HEK293 (cell line): ENCODE measurements at regions not wholly inside any gene's neighbourhood (a gene's known extent, or its start where the extent isn't known, plus 50 kb on each side); places are given as distances from the start of the nearest gene placed in this dataset.
A peak's percentile ranks its signal among the peaks of the same experiment; 100 is the strongest.

Experiments used
- CTCF ChIA-PET: fragments of 350-600 bp; formaldehyde crosslinking; extraction: SDS; loops from one replicate; lab custom pipeline; 2021; ENCODE audit warnings: antibody characterized with exemption; lab: Yijun Ruan, JAX
- POLR2A ChIA-PET: fragments of 300-600 bp; formaldehyde crosslinking; extraction: SDS; loops from one replicate; lab custom pipeline; 2020; ENCODE audit warnings: antibody characterized with exemption, inconsistent platforms; lab: Yijun Ruan, JAX
- H3K27ac ChIP-seq: fragments of 200-500 bp; sonication (Bioruptor generic); 2 replicates; pipeline ENCODE4 v1.5.1; 2014; ENCODE audit warnings: low read depth, low read length, control low read depth, inconsistent platforms; ENCODE audit errors: extremely low read depth
- H3K36me3 ChIP-seq, 2 experiments: fragments of 200-500 bp in 1 of 2; sonication (Bioruptor generic) in 1 of 2; 1 replicate in 1 of 2; 2 replicates in 1 of 2; pipeline ENCODE4 v1.5.1; 2014 to 2017; ENCODE audit warnings: inconsistent platforms in 2 of 2, low read length in 2 of 2; ENCODE audit not compliant: control insufficient read depth in 2 of 2, insufficient read depth in 1 of 2
- H3K4me1 ChIP-seq: fragments of 200-500 bp; sonication (Bioruptor generic); 2 replicates; pipeline ENCODE4 v1.5.1; 2014; ENCODE audit warnings: mild to moderate bottlenecking, low read length, inconsistent platforms; ENCODE audit not compliant: control insufficient read depth, insufficient read depth
- H3K4me3 ChIP-seq: 2 replicates; pipeline ENCODE4 v1.5.1; 2011; ENCODE audit warnings: low read depth, mild to moderate bottlenecking, control low read depth, low read length, moderate library complexity
- H3K9me3 ChIP-seq: fragments of 200-500 bp; sonication (Bioruptor generic); 2 replicates; pipeline ENCODE4 v1.5.1; 2014; ENCODE audit warnings: low read depth, low read length, inconsistent platforms; ENCODE audit not compliant: control insufficient read depth, insufficient read depth
- EGR2 ChIP-seq: fragments of 450-650 bp; formaldehyde crosslinking; IDR thresholded peaks from 2 replicates; pipeline ENCODE4 v1.5.1; 2016; ENCODE audit warnings: low read depth, missing biosample characterization, missing genetic modification characterization
- KLF1 ChIP-seq: fragments of 450-650 bp; formaldehyde crosslinking; IDR thresholded peaks from 2 replicates; pipeline ENCODE4 v1.5.1; 2016; ENCODE audit warnings: missing biosample characterization, missing genetic modification characterization
- MZF1 ChIP-seq: fragments of 450-650 bp; formaldehyde crosslinking; IDR thresholded peaks from 2 replicates; pipeline ENCODE4 v1.5.1; 2017; ENCODE audit warnings: missing biosample characterization, missing genetic modification characterization, borderline replicate concordance
- PRDM1 ChIP-seq: fragments of 450-650 bp; formaldehyde crosslinking; IDR thresholded peaks from 2 replicates; pipeline ENCODE4; 2016; ENCODE audit warnings: missing biosample characterization, missing genetic modification characterization
- SP7 ChIP-seq: fragments of 450-650 bp; formaldehyde crosslinking; IDR thresholded peaks from 2 replicates; pipeline ENCODE4 v1.5.1; 2016; ENCODE audit warnings: missing biosample characterization, missing genetic modification characterization
- ZFHX2 ChIP-seq: fragments of 450-650 bp; formaldehyde crosslinking; conservative IDR thresholded peaks from 2 replicates; pipeline ENCODE4 v1.5.1; 2016; ENCODE audit warnings: missing biosample characterization, missing genetic modification characterization
- ZFP69B ChIP-seq: fragments of 450-650 bp; formaldehyde crosslinking; IDR thresholded peaks from 2 replicates; pipeline ENCODE4 v1.5.1; 2016; ENCODE audit warnings: missing biosample characterization, missing genetic modification characterization
- ZNF10 ChIP-seq: fragments of 450-650 bp; formaldehyde crosslinking; IDR thresholded peaks from 2 replicates; pipeline ENCODE4 v1.5.1; 2017; ENCODE audit warnings: missing biosample characterization, missing genetic modification characterization
- ZNF140 ChIP-seq: fragments of 450-650 bp; formaldehyde crosslinking; IDR thresholded peaks from 2 replicates; pipeline ENCODE4 v1.5.1; 2016; ENCODE audit warnings: missing biosample characterization, missing genetic modification characterization
- ZNF155 ChIP-seq: fragments of 450-650 bp; formaldehyde crosslinking; IDR thresholded peaks from 2 replicates; pipeline ENCODE4 v1.5.1; 2016; ENCODE audit warnings: missing biosample characterization, missing genetic modification characterization
- ZNF175 ChIP-seq: fragments of 450-650 bp; formaldehyde crosslinking; IDR thresholded peaks from 2 replicates; pipeline ENCODE4 v1.5.1; 2016; ENCODE audit warnings: missing biosample characterization, missing genetic modification characterization
- ZNF19 ChIP-seq: fragments of 450-650 bp; formaldehyde crosslinking; IDR thresholded peaks from 2 replicates; pipeline ENCODE4; 2016; ENCODE audit warnings: missing biosample characterization, missing genetic modification characterization, low read depth
- ZNF223 ChIP-seq: fragments of 450-650 bp; formaldehyde crosslinking; IDR thresholded peaks from 2 replicates; pipeline ENCODE4 v1.5.1; 2016; ENCODE audit warnings: missing biosample characterization, missing genetic modification characterization
- ZNF366 ChIP-seq: fragments of 450-650 bp; formaldehyde crosslinking; conservative IDR thresholded peaks from 2 replicates; pipeline ENCODE4 v1.5.1; 2016; ENCODE audit warnings: missing biosample characterization, missing genetic modification characterization
- ZNF433 ChIP-seq: fragments of 450-650 bp; formaldehyde crosslinking; IDR thresholded peaks from 2 replicates; pipeline ENCODE4 v1.5.1; 2016; ENCODE audit warnings: missing biosample characterization, missing genetic modification characterization, low read depth
- ZNF544 ChIP-seq: fragments of 450-650 bp; formaldehyde crosslinking; IDR thresholded peaks from 2 replicates; pipeline ENCODE4 v1.5.0; 2017; ENCODE audit warnings: missing biosample characterization, missing genetic modification characterization
- ZNF549 ChIP-seq: fragments of 450-650 bp; IDR thresholded peaks from 2 replicates; pipeline ENCODE4 v1.5.1; 2018; ENCODE audit warnings: missing biosample characterization, missing genetic modification characterization, mild to moderate bottlenecking, inconsistent platforms, moderate library complexity
- ZNF560 ChIP-seq: fragments of 450-650 bp; formaldehyde crosslinking; IDR thresholded peaks from 2 replicates; pipeline ENCODE4 v1.5.1; 2017; ENCODE audit warnings: missing biosample characterization, missing genetic modification characterization, borderline replicate concordance
- ZNF561 ChIP-seq: fragments of 450-650 bp; IDR thresholded peaks from 2 replicates; pipeline ENCODE4 v1.5.1; 2018; ENCODE audit warnings: missing biosample characterization, missing genetic modification characterization, borderline replicate concordance
- ZNF701 ChIP-seq: fragments of 450-650 bp; formaldehyde crosslinking; IDR thresholded peaks from 2 replicates; pipeline ENCODE4 v1.5.1; 2016; ENCODE audit warnings: missing biosample characterization, missing genetic modification characterization
- ZNF747 ChIP-seq: fragments of 450-650 bp; formaldehyde crosslinking; IDR thresholded peaks from 2 replicates; pipeline ENCODE4 v1.5.1; 2016; ENCODE audit warnings: missing biosample characterization, missing genetic modification characterization
- ZNF785 ChIP-seq: fragments of 450-650 bp; formaldehyde crosslinking; IDR thresholded peaks from 2 replicates; pipeline ENCODE4 v1.5.1; 2016; ENCODE audit warnings: missing biosample characterization, missing genetic modification characterization
- TF ChIP-seq, protein P1 (sequence below): fragments of 450-650 bp; formaldehyde crosslinking; IDR thresholded peaks from 2 replicates; pipeline ENCODE4 v1.5.1; 2016; ENCODE audit warnings: missing biosample characterization, missing genetic modification characterization
- TF ChIP-seq, protein P2 (sequence below): fragments of 450-650 bp; formaldehyde crosslinking; IDR thresholded peaks from 2 replicates; pipeline ENCODE4 v1.5.1; 2016; ENCODE audit warnings: missing biosample characterization, missing genetic modification characterization

DNA sequence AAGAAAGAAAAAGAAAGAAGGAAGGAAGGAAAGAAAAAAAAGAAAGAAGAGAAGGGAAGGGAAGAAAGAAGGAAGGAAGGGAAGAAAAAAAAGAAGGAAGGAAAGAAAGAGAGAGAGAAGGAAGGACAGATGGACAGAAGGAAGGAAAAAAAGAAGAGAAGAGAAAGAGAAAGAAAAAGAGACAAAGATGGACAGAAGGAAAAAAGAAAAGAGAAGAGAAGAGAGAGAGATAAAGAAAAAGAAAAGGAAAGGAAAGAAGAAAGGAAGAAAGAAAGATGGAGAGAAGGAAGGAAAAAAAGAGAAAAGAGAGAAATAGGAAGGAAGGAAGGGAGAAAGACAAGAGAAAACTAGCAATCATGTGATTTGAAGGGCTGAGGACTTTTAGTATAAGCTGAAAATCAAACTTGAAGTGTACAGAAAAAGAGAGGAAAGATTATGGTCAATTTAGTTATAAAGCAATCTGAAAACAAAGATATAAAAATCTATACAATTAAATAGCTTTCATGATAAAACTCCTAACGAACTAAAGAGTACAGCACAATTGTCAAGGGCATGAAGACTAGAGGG lies 115.3 kb downstream of the LTN1 start:
- Histone ChIP-seq H3K4me1 (no peaks in the 10 kb centered on the region), H3K27ac (no peak overlapping the region), H3K9me3 (no peaks in the 10 kb centered on the region)
- POLR2A ChIA-PET: no interaction called here
- TF ChIP-seq ZNF10 (tag by site-specific recombination) (no peak), ZNF747 (tag by site-specific recombination) (no peak), ZNF560 (tag by site-specific recombination) (no peak), ZNF366 (tag by site-specific recombination) (peak; percentile 98), ZNF433 (tag by site-specific recombination) (no peak), PRDM1 (tag by site-specific recombination) (peak; percentile 91)
- TF ChIP-seq, all 188 proteins: peak for 2
- Histone ChIP-seq H3K36me3 (peaks cover 28 to 68% of the 10 kb centered on the region in 2 experiments), H3K4me3 (no peak overlapping the region)
- CTCF ChIA-PET: no interaction called here

DNA sequence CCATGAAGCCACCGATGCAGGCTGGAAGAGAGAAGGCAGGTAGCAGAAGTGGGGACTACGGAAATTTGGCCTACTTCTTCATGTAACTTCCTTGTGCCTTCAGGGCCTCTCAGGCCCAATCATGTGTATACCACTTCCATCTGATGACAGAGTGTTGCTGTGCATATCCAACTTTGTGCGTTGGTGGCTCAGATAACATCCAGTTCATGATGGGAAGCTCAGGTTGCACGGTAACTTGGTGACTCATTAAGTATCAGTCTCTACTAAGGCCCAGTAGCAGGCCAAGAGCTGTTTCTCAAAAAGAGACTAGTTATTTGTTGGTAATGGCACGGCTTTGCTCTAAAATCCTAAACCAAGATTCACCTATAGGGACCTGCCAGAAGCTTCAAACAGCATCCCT lies 117.6 kb downstream of the LTN1 start:
- TF ChIP-seq ZNF561 (tag by site-specific recombination) (no peak), ZNF223 (no peak), SP7 (tag by site-specific recombination) (no peak), KLF1 (tag by site-specific recombination) (no peak), ZNF549 (no peak), ZNF785 (no peak)
- ChIA-PET CTCF (interaction anchor here (0.6 to 0.7 kb wide), 2 partner anchors 10 to 67 kb away, joined by 3 read pairs; no protein-coding TSS in a partner anchor), POLR2A (no interaction called here)
- no peaks in the 10 kb centered on the region for H3K9me3 ChIP-seq
- no peak overlapping the region for H3K4me3 ChIP-seq
- H3K36me3 ChIP-seq: peaks cover 20 to 70% of the 10 kb centered on the region in 2 experiments; a peak in 2 of 3 replicates
- no peaks in the 10 kb centered on the region for H3K4me1 ChIP-seq
- H3K27ac ChIP-seq: no peak overlapping the region

DNA sequence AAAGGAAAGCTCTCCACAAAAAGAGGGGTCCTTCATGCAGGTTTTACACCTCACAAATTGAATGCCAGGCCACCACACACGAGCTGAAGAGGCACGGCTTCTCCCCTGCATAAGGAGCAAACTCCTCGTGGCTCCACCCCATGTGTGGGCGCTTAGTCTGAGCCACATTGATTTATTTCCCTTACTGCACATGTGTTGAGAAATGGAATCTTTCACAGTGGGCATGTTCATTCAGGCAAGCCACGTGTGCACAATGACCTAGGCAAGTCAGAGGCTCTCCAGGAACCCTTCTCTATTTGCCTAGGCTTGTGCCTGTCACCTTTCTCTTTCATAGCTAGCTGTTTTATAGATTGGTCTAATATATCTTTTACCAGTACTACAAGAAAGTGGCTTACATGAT lies 120.5 kb downstream of the LTN1 start:
- H3K27ac ChIP-seq: no peak overlapping the region
- CTCF ChIA-PET: interaction anchor here (0.6 kb wide), 1 partner anchor 13 kb away, joined by 3 read pairs; a partner anchor contains a TSS

More for the DNA sequence above, 120.5 kb downstream of the LTN1 start:
- Histone ChIP-seq H3K4me3 (no peak overlapping the region), H3K4me1 (no peaks in the 10 kb centered on the region), H3K36me3 (peaks cover 11 to 65% of the 10 kb centered on the region in 2 experiments; a peak in 2 of 3 replicates), H3K9me3 (no peaks in the 10 kb centered on the region)
- POLR2A ChIA-PET: no interaction called here
- TF ChIP-seq ZNF175 (tag by site-specific recombination) (no peak), ZNF155 (tag by site-specific recombination) (no peak), ZNF140 (no peak), ZNF19 (no peak), ZFP69B (no peak), ZNF701 (tag by site-specific recombination) (no peak), ZNF544 (tag by site-specific recombination) (no peak), EGR2 (tag by site-specific recombination) (0 out of 2 replicates have a peak, but pooled peaks have one; percentile 5), MZF1 (no peak), ZFHX2 (tag by site-specific recombination) (0 out of 2 replicates have a peak, but pooled peaks have one; percentile 14)
- TF ChIP-seq, protein P1, sequence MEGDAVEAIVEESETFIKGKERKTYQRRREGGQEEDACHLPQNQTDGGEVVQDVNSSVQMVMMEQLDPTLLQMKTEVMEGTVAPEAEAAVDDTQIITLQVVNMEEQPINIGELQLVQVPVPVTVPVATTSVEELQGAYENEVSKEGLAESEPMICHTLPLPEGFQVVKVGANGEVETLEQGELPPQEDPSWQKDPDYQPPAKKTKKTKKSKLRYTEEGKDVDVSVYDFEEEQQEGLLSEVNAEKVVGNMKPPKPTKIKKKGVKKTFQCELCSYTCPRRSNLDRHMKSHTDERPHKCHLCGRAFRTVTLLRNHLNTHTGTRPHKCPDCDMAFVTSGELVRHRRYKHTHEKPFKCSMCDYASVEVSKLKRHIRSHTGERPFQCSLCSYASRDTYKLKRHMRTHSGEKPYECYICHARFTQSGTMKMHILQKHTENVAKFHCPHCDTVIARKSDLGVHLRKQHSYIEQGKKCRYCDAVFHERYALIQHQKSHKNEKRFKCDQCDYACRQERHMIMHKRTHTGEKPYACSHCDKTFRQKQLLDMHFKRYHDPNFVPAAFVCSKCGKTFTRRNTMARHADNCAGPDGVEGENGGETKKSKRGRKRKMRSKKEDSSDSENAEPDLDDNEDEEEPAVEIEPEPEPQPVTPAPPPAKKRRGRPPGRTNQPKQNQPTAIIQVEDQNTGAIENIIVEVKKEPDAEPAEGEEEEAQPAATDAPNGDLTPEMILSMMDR (tag by site-specific recombination): no peak
- TF ChIP-seq, protein P2, sequence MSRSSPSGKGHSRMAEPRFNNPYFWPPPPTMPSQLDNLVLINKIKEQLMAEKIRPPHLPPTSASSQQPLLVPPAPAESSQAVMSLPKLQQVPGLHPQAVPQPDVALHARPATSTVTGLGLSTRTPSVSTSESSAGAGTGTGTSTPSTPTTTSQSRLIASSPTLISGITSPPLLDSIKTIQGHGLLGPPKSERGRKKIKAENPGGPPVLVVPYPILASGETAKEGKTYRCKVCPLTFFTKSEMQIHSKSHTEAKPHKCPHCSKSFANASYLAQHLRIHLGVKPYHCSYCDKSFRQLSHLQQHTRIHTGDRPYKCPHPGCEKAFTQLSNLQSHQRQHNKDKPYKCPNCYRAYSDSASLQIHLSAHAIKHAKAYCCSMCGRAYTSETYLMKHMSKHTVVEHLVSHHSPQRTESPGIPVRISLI (tag by site-specific recombination): no peak
